Keratinocyte (primary cell): ENCODE measurements at regions not wholly inside any gene's neighbourhood (a gene's known extent, or its start where the extent isn't known, plus 50 kb on each side); places are given as distances from the start of the nearest gene placed in this dataset.

Experiments
- EZH2 ChIP-seq: IDR thresholded peaks from one replicate; pipeline ENCODE4 v1.6.1; 2012; ENCODE audit warnings: inconsistent platforms, mild to moderate bottlenecking, low read length, moderate library complexity
- TF ChIP-seq, protein P1 (sequence below), 3 experiments: IDR thresholded peaks in 1 of 3; conservative IDR thresholded peaks in 1 of 3; optimal IDR thresholded peaks in 1 of 3; 2 replicates in 2 of 3; 3 replicates in 1 of 3; pipeline versions ENCODE3 to v1.5.1; 2011; ENCODE audit warnings: low read length in 3 of 3, mild to moderate bottlenecking in 3 of 3, moderate library complexity in 2 of 3, control low read depth in 1 of 3, inconsistent platforms in 1 of 3; ENCODE audit not compliant: insufficient read depth in 2 of 3; ENCODE audit errors: extremely low read depth in 1 of 3

DNA sequence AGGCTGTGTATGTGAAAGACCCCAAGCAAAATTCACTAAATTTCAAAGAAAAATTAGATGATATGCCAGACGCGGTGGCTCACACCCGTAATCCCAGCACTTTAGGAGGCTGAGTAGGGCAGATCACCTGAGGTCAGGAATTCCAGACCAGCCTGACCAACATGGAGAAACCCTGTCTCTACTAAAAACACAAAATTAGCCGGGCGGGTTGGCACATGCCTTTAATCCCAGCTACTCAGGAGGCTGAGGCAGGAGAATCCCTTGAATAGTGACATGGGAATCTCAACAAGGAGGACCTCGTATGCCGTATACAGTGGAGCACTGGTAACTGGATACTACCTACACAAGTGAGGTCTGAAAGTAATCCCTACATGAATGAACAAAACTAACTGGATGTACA lies 92.7 kb upstream of the JARID2 start:
- no peak for TF ChIP-seq EZH2
- TF ChIP-seq, protein P1, sequence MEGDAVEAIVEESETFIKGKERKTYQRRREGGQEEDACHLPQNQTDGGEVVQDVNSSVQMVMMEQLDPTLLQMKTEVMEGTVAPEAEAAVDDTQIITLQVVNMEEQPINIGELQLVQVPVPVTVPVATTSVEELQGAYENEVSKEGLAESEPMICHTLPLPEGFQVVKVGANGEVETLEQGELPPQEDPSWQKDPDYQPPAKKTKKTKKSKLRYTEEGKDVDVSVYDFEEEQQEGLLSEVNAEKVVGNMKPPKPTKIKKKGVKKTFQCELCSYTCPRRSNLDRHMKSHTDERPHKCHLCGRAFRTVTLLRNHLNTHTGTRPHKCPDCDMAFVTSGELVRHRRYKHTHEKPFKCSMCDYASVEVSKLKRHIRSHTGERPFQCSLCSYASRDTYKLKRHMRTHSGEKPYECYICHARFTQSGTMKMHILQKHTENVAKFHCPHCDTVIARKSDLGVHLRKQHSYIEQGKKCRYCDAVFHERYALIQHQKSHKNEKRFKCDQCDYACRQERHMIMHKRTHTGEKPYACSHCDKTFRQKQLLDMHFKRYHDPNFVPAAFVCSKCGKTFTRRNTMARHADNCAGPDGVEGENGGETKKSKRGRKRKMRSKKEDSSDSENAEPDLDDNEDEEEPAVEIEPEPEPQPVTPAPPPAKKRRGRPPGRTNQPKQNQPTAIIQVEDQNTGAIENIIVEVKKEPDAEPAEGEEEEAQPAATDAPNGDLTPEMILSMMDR (optimal IDR thresholded peaks at IDR 0.05 in 1 of 3, IDR thresholded peaks at IDR 0.05 in 1 of 3, conservative IDR thresholded peaks at IDR 0.05 in 1 of 3; ENCODE audit: extremely low read depth in 1 of 3, insufficient read depth in 2 of 3, low read length in 3 of 3) = no peak
